PC-3 (cell line): ENCODE measurements at regions not wholly inside any gene's neighbourhood (a gene's known extent, or its start where the extent isn't known, plus 50 kb on each side); places are given as distances from the start of the nearest gene placed in this dataset.

Experiments used
- ATAC-seq: fragments of 200-7000 bp; cut with Tn5 transposase; 2 replicates; pipeline ENCODE4 v1.9.1; 2020; ENCODE audit warnings: mild to moderate bottlenecking, moderate library complexity
- BruUV-seq: library from RNA; stranded (reverse); fragments of 400-500 nt; replicated peaks from 2 replicates; lab custom pipeline; 2021; lab: Mats Ljungman, UMichigan
- CTCF ChIA-PET: fragments of 300-600 bp; sonication (Branson Sonifier 250); formaldehyde crosslinking; loops from one replicate; lab custom pipeline; 2022; ENCODE audit warnings: antibody characterized with exemption; lab: Charles Lee
- POLR2A ChIA-PET: fragments of 300-600 bp; sonication (Branson Sonifier 250); formaldehyde crosslinking; loops from one replicate; lab custom pipeline; 2022; ENCODE audit warnings: antibody characterized with exemption; ENCODE audit not compliant: unreplicated experiment; lab: Charles Lee
- DNase-seq: peaks from one replicate; pipeline ENCODE4 v3.0.0-alpha.2; 2015
- H2AFZ ChIP-seq: fragments of 300-600 bp; sonication (generic); 2 replicates; pipeline ENCODE4 v1.6.0; 2016; ENCODE audit warnings: antibody characterized with exemption, low read length
- H3F3A ChIP-seq: fragments of 300-600 bp; sonication (generic); one replicate; pipeline ENCODE4 v1.6.0; 2017; ENCODE audit warnings: antibody characterized with exemption, low read length, control low read depth, mild to moderate bottlenecking; ENCODE audit not compliant: unreplicated experiment
- H3K27ac ChIP-seq: fragments of 300-600 bp; sonication (generic); 2 replicates; pipeline ENCODE4 v1.5.1; 2016; ENCODE audit warnings: mild to moderate bottlenecking, low read length
- H3K27me3 ChIP-seq: fragments of 300-600 bp; sonication (generic); 2 replicates; pipeline ENCODE4 v1.6.1; 2016; ENCODE audit warnings: low read length, mixed read lengths
- H3K36me3 ChIP-seq: fragments of 300-600 bp; sonication (generic); 2 replicates; pipeline ENCODE4 v1.6.1; 2016; ENCODE audit warnings: low read depth, mixed run types, low read length, mixed read lengths
- H3K4me1 ChIP-seq: fragments of 300-600 bp; sonication (generic); 2 replicates; pipeline ENCODE4 v1.5.1; 2016; ENCODE audit warnings: low read length; ENCODE audit not compliant: insufficient read depth
- H3K4me2 ChIP-seq: fragments of 300-600 bp; sonication (generic); 2 replicates; pipeline ENCODE4 v1.6.0; 2016; ENCODE audit warnings: low read length
- H3K4me3 ChIP-seq: fragments of 300-600 bp; sonication (generic); 2 replicates; pipeline ENCODE4 v1.5.1; 2016; ENCODE audit warnings: mild to moderate bottlenecking, low read length, mixed read lengths
- H3K79me2 ChIP-seq: fragments of 300-600 bp; sonication (generic); 2 replicates; pipeline ENCODE4 v1.6.1; 2017; ENCODE audit warnings: low read length, mixed read lengths
- H3K9ac ChIP-seq: fragments of 300-600 bp; sonication (generic); 2 replicates; pipeline ENCODE4 v1.6.0; 2016; ENCODE audit warnings: mild to moderate bottlenecking, low read length
- H3K9me2 ChIP-seq: fragments of 300-600 bp; sonication (generic); replicated peaks from 2 replicates; pipeline ENCODE4 v1.6.1; 2016; ENCODE audit warnings: mixed run types, low read length, mixed read lengths
- H3K9me3 ChIP-seq: fragments of 300-600 bp; sonication (generic); 2 replicates; pipeline ENCODE4 v1.6.1; 2016; ENCODE audit warnings: low read length, mixed read lengths
- H4K20me1 ChIP-seq: fragments of 300-600 bp; sonication (generic); 2 replicates; pipeline ENCODE4 v1.6.1; 2016; ENCODE audit warnings: low read length, mixed read lengths
- EZH2 ChIP-seq: fragments of 300-600 bp; sonication (generic); IDR thresholded peaks from one replicate; pipeline ENCODE4 v1.6.1; 2017; ENCODE audit warnings: antibody characterized with exemption, mild to moderate bottlenecking, low read length; ENCODE audit not compliant: unreplicated experiment
- EZH2phosphoT487 ChIP-seq: fragments of 300-600 bp; sonication (generic); IDR thresholded peaks from 2 replicates; pipeline ENCODE4 v1.6.1; 2018; ENCODE audit warnings: mild to moderate bottlenecking, antibody characterized with exemption, low read length, borderline replicate concordance
- intact Hi-C: fragments of 100-400 bp; cut with micrococcal nuclease; formaldehyde crosslinking; loops from 2 replicates; pipeline ENCODE4 v1.9.0; 2023
- TF ChIP-seq, protein P1 (sequence below): fragments of 300-600 bp; sonication (generic); conservative IDR thresholded peaks from 2 replicates; pipeline ENCODE4 v1.5.1; 2017; ENCODE audit warnings: antibody characterized with exemption, low read depth, mild to moderate bottlenecking, low read length

DNA sequence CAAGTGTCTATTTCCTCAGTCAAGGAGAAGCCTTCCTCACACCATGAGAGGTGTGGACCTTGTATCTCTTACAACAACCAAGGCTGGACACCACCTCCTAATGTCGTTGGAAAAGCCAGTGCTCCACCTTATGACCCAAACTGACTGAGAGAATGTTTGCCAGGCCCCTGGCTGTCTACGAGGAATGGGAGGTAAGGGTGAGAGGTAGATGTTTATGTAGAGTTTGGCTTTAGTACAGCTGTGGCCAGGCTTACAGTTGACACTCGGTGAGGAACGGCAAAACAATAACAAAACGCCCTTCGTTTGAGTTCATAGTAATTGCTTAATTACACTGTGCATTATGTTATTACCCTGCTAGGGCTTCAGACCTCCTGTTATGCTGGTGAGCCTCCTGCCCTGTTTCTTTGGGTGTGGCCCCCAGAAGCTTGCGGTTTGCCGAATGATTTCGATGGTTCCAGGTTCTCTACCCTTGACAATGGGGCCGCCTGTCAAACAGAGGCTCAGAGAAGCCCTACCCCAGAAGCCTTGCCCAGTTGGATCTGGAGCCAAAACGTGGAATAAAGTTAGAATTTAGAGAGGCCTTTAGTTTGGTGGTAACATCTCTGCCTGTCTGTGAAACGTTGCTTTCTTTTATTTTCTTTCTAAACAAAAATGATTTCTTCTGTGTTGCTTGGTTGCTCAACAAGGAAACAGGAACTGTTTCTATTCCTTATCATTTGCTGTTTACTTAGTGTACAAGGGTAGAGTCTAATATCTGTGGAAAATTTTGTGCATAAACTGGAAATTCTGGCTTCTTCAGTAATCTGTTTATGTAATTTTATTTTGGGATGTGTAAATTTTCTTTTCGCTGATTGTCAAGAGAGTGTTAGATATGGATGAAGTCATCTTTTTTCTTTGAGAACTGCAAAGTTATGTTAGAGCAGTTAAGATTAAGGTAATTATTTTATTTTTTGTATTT, 60.4 kb upstream of the FOXQ1 start:
- Histone ChIP-seq H3K4me2 (peak overlapping the region; percentile 47; the same call in 1 of the 2 replicates), H3K27ac (no peak overlapping the region), H3K9me3 (no peaks in the 10 kb centered on the region), H2AFZ (no peak overlapping the region), H4K20me1 (no peaks in the 10 kb centered on the region), H3K27me3 (peaks cover 45% of the 10 kb centered on the region), H3K4me3 (no peak overlapping the region), H3K9ac (no peak overlapping the region), H3F3A (no peaks in the 10 kb centered on the region), H3K79me2 (no peaks in the 10 kb centered on the region), H3K9me2 (no peaks in the 10 kb centered on the region), H3K36me3 (no peaks in the 10 kb centered on the region), H3K4me1 (peaks cover 15% of the 10 kb centered on the region)
- peak; percentile 8 for DNase-seq
- ChIA-PET POLR2A (no interaction called here), CTCF (no interaction called here)
- intact Hi-C loops = loop anchor here (5.0 kb wide), 1 partner anchor 86 kb away; no protein-coding TSS in a partner anchor
- TF ChIP-seq EZH2phosphoT487 (no peak), EZH2 (no peak)
- TF ChIP-seq, protein P1, sequence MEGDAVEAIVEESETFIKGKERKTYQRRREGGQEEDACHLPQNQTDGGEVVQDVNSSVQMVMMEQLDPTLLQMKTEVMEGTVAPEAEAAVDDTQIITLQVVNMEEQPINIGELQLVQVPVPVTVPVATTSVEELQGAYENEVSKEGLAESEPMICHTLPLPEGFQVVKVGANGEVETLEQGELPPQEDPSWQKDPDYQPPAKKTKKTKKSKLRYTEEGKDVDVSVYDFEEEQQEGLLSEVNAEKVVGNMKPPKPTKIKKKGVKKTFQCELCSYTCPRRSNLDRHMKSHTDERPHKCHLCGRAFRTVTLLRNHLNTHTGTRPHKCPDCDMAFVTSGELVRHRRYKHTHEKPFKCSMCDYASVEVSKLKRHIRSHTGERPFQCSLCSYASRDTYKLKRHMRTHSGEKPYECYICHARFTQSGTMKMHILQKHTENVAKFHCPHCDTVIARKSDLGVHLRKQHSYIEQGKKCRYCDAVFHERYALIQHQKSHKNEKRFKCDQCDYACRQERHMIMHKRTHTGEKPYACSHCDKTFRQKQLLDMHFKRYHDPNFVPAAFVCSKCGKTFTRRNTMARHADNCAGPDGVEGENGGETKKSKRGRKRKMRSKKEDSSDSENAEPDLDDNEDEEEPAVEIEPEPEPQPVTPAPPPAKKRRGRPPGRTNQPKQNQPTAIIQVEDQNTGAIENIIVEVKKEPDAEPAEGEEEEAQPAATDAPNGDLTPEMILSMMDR = no peak
- BruUV-seq = no TSS peak
- no peak; the same call in 1 of the 2 replicates for ATAC-seq

- Histone ChIP-seq H2AFZ (0 out of 2 replicates have a peak overlapping the region, but pooled peaks have one; percentile 14), H3K9me3 (no peaks in the 10 kb centered on the region), H3K4me1 (peaks cover 15% of the 10 kb centered on the region), H4K20me1 (no peaks in the 10 kb centered on the region), H3K4me2 (peak overlapping the region; percentile 47; the same call in 1 of the 2 replicates), H3K79me2 (no peaks in the 10 kb centered on the region), H3K27ac (no peak overlapping the region), H3K9ac (no peak overlapping the region), H3K36me3 (no peaks in the 10 kb centered on the region), H3K9me2 (no peaks in the 10 kb centered on the region), H3K4me3 (no peak overlapping the region), H3F3A (no peaks in the 10 kb centered on the region), H3K27me3 (peaks cover 50% of the 10 kb centered on the region)
- DNase-seq = peak; percentile 26
- TF ChIP-seq, protein P1 = no peak
- TF ChIP-seq EZH2phosphoT487 (no peak), EZH2 (no peak)
- peak; percentile 78 for ATAC-seq
- no TSS peak for BruUV-seq
- ChIA-PET CTCF (no interaction called here), POLR2A (no interaction called here)
- intact Hi-C loops = loop anchor here (5.0 kb wide), 1 partner anchor 87 kb away; no protein-coding TSS in a partner anchor
Measured at GRCh38 chr6:1250489-1251197, 61.3 kb upstream of the FOXQ1 start.
